ENCODE measurements at regions not wholly inside any gene's neighbourhood (a gene's known extent, or its start where the extent isn't known, plus 50 kb on each side); places are given as distances from the start of the nearest gene placed in this dataset.

DNA sequence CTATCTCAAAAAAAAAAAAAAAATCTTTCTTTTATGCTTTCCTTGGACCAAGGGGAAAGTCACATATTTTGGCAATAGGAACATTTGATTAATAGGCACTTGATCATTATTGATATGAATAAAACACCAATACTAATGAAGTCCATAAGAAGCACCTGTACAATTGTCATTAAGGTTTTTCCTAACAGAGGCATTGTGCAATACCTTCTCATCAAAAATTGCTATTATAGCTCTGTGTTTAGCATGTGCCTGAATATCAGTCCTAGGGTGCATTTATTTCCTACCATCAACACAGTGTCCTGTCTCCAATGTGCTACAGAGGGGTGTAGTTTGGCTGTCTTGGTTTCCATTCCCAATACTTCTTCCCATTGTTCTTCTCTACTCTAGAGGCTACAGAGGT, 483.8 kb upstream of the SPRED2 start:
- TF ChIP-seq, protein P1, sequence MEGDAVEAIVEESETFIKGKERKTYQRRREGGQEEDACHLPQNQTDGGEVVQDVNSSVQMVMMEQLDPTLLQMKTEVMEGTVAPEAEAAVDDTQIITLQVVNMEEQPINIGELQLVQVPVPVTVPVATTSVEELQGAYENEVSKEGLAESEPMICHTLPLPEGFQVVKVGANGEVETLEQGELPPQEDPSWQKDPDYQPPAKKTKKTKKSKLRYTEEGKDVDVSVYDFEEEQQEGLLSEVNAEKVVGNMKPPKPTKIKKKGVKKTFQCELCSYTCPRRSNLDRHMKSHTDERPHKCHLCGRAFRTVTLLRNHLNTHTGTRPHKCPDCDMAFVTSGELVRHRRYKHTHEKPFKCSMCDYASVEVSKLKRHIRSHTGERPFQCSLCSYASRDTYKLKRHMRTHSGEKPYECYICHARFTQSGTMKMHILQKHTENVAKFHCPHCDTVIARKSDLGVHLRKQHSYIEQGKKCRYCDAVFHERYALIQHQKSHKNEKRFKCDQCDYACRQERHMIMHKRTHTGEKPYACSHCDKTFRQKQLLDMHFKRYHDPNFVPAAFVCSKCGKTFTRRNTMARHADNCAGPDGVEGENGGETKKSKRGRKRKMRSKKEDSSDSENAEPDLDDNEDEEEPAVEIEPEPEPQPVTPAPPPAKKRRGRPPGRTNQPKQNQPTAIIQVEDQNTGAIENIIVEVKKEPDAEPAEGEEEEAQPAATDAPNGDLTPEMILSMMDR (IDR thresholded peaks at IDR 0.05; ENCODE audit: insufficient read depth, low read length, poor library complexity, severe bottlenecking) = no peak
- no peak for TF ChIP-seq EZH2phosphoT487 (conservative IDR thresholded peaks at IDR 0.05; ENCODE audit: low read length)
